Endothelial cell of umbilical vein (primary cell): ENCODE measurements at regions not wholly inside any gene's neighbourhood (a gene's known extent, or its start where the extent isn't known, plus 50 kb on each side); places are given as distances from the start of the nearest gene placed in this dataset.

Experiments used
- BruUV-seq: library from RNA; stranded (reverse); fragments of 400-500 nt; replicated peaks from 2 replicates; lab custom pipeline; 2021; lab: Mats Ljungman, UMichigan
- CTCF ChIA-PET: fragments of 300-600, 350-600 bp; sonication (Branson Sonifier 250); formaldehyde crosslinking; loops from one replicate; lab custom pipeline; 2021; ENCODE audit warnings: antibody characterized with exemption, inconsistent platforms; lab: Charles Lee
- POLR2A ChIA-PET: fragments of 300-600, 350-600 bp; sonication (Branson Sonifier 250); formaldehyde crosslinking; loops from one replicate; lab custom pipeline; 2021; ENCODE audit warnings: antibody characterized with exemption, inconsistent platforms; lab: Charles Lee
- DNase-seq: peaks from one replicate; pipeline ENCODE4 v3.0.0-alpha.2; 2011; ENCODE audit warnings: low read depth, low spot score
- FAIRE-seq: peaks from 2 replicates; lab custom pipeline; 2011; peaks lifted over from hg19 to GRCh38; lab: Jason Lieb, UNC
- H2AFZ ChIP-seq: 2 replicates; pipeline ENCODE4 v1.6.0; 2012; ENCODE audit warnings: low read depth, low read length, control low read depth, inconsistent platforms
- H3K27ac ChIP-seq: 2 replicates; pipeline ENCODE4 v1.5.1; 2011; ENCODE audit warnings: low read depth, mild to moderate bottlenecking, control low read depth, low read length, moderate library complexity; ENCODE audit not compliant: insufficient read depth
- H3K27me3 ChIP-seq, 2 experiments: 2 replicates each; pipeline versions ENCODE4 v1.6.0 to v1.6.1; 2011; ENCODE audit warnings: low read length in 2 of 2, mixed read lengths in 1 of 2; ENCODE audit not compliant: control insufficient read depth in 2 of 2, insufficient read depth in 2 of 2
- H3K36me3 ChIP-seq, 2 experiments: 2 replicates in 1 of 2; 3 replicates in 1 of 2; pipeline ENCODE4 v1.5.1; 2011; ENCODE audit warnings: low read length in 2 of 2, mild to moderate bottlenecking in 1 of 2, moderate library complexity in 1 of 2; ENCODE audit not compliant: control insufficient read depth in 2 of 2, insufficient read depth in 2 of 2; ENCODE audit errors: extremely low read depth in 1 of 2
- H3K4me1 ChIP-seq: 3 replicates; pipeline ENCODE4 v1.5.1; 2011; ENCODE audit warnings: mild to moderate bottlenecking, low read length; ENCODE audit not compliant: control insufficient read depth, insufficient read depth; ENCODE audit errors: extremely low read depth
- H3K4me2 ChIP-seq: 2 replicates; pipeline ENCODE4 v1.6.1; 2011; ENCODE audit warnings: low read length, control low read depth, mixed read lengths; ENCODE audit not compliant: insufficient read depth
- H3K4me3 ChIP-seq, 3 experiments: fragments of 200-600 bp in 1 of 3; sonication (generic), shearing (Covaris generic) in 1 of 3; replicated peaks in 1 of 3; 2 replicates each; pipeline ENCODE4 v1.5.1; 2011 to 2016; ENCODE audit warnings: control low read depth in 3 of 3, low read length in 3 of 3, mild to moderate bottlenecking in 2 of 3, inconsistent platforms in 1 of 3, low read depth in 1 of 3, moderate library complexity in 1 of 3; ENCODE audit not compliant: insufficient read depth in 1 of 3
- H3K79me2 ChIP-seq: 2 replicates; pipeline ENCODE4 v1.6.0; 2012; ENCODE audit warnings: low read length, inconsistent platforms; ENCODE audit not compliant: control insufficient read depth, insufficient read depth
- H3K9ac ChIP-seq: replicated peaks from 2 replicates; pipeline ENCODE3; 2011; ENCODE audit warnings: low read length, control low read depth; ENCODE audit not compliant: insufficient read depth; ENCODE audit errors: extremely low read depth
- H3K9me1 ChIP-seq: replicated peaks from 3 replicates; pipeline ENCODE4 v1.6.0; 2011; ENCODE audit warnings: mild to moderate bottlenecking, low read length; ENCODE audit not compliant: control insufficient read depth, insufficient read depth; ENCODE audit errors: extremely low read depth
- H3K9me3 ChIP-seq: replicated peaks from 2 replicates; pipeline ENCODE4 v1.5.1; 2012; ENCODE audit warnings: low read length, inconsistent platforms; ENCODE audit not compliant: control insufficient read depth, insufficient read depth
- H4K20me1 ChIP-seq: replicated peaks from 2 replicates; pipeline ENCODE3; 2011; ENCODE audit warnings: mild to moderate bottlenecking, low read length; ENCODE audit not compliant: control insufficient read depth, insufficient read depth; ENCODE audit errors: extremely low read depth
- CTCF ChIP-seq, 2 donors: IDR thresholded peaks; 1 replicate in 1 of 2; 2 replicates in 1 of 2; pipeline ENCODE4 v1.5.1; 2011; ENCODE audit warnings: low read length in 2 of 2, mild to moderate bottlenecking in 2 of 2, moderate library complexity in 2 of 2, control low read depth in 1 of 2, inconsistent platforms in 1 of 2, low read depth in 1 of 2; ENCODE audit not compliant: insufficient read depth in 1 of 2; ENCODE audit errors: extremely low read depth in 1 of 2
- EZH2 ChIP-seq: IDR thresholded peaks from 2 replicates; pipeline ENCODE4 v1.6.1; 2012; ENCODE audit warnings: borderline replicate concordance, low read depth, mild to moderate bottlenecking, moderate library complexity, low read length, inconsistent platforms; ENCODE audit not compliant: severe bottlenecking
- FOS ChIP-seq: IDR thresholded peaks from 2 replicates; pipeline ENCODE4 v1.6.1; 2011; ENCODE audit warnings: mild to moderate bottlenecking, low read length, moderate library complexity, borderline replicate concordance; ENCODE audit not compliant: insufficient read depth
- GATA2 ChIP-seq: IDR thresholded peaks from 2 replicates; pipeline ENCODE4 v1.7.0; 2011; ENCODE audit warnings: low read depth, mild to moderate bottlenecking, moderate library complexity, mixed read lengths, low read length; ENCODE audit not compliant: insufficient read length, insufficient read depth
- JUN ChIP-seq: IDR thresholded peaks from 2 replicates; pipeline ENCODE4 v1.6.1; 2011; ENCODE audit warnings: borderline replicate concordance, low read depth; ENCODE audit not compliant: insufficient read length, insufficient read depth
- MAX ChIP-seq: IDR thresholded peaks from 2 replicates; pipeline ENCODE4 v1.6.1; 2011; ENCODE audit not compliant: insufficient read depth, insufficient read length
- MYC ChIP-seq: IDR thresholded peaks from one replicate; pipeline ENCODE4 v1.6.1; 2011; ENCODE audit warnings: mild to moderate bottlenecking, low read depth, low read length
- POLR2A ChIP-seq: IDR thresholded peaks from 2 replicates; pipeline ENCODE4 v1.6.1; 2012; ENCODE audit warnings: low read depth, mild to moderate bottlenecking, control low read depth, low read length
- POLR2AphosphoS5 ChIP-seq: IDR thresholded peaks from 2 replicates; pipeline ENCODE4 v1.6.1; 2012; ENCODE audit warnings: low read depth, mild to moderate bottlenecking, control low read depth, low read length, moderate library complexity; ENCODE audit not compliant: insufficient read depth
- dilution Hi-C: fragments of 300-500 bp; cut with MboI; formaldehyde crosslinking; loops from one replicate; pipeline ENCODE4 v1.15.0; 2019; ENCODE audit warnings: low sequenced_read_pairs; ENCODE audit not compliant: extremely low pct_ligation_motif_present
- intact Hi-C: fragments of 100-400 bp; cut with micrococcal nuclease; formaldehyde crosslinking; loops from one replicate; pipeline ENCODE4 v1.10.0; 2022

GRCh38 chr2:52933878-52934277 is 833.7 kb upstream of the CHAC2 start:
- no peak for TF ChIP-seq CTCF (IDR thresholded peaks at IDR 0.05; ENCODE audit: extremely low read depth in 1 of 2, insufficient read depth in 1 of 2, low read depth in 1 of 2, low read length in 2 of 2)
- TF ChIP-seq JUN = no peak
- TF ChIP-seq POLR2A = no peak
- no peak for TF ChIP-seq EZH2
- no peak for TF ChIP-seq MYC
- TF ChIP-seq MAX = no peak
- TF ChIP-seq FOS = no peak
- TF ChIP-seq POLR2AphosphoS5 = no peak
- no peak for TF ChIP-seq GATA2
- Histone ChIP-seq H3K9ac (no peak overlapping the region), H3K9me1 (no peaks in the 10 kb centered on the region), H3K36me3 (no peaks in the 10 kb centered on the region), H3K79me2 (no peaks in the 10 kb centered on the region), H3K27me3 (no peaks in the 10 kb centered on the region), H3K27ac (no peak overlapping the region), H3K4me3 (no peak overlapping the region), H4K20me1 (no peaks in the 10 kb centered on the region), H3K4me1 (peaks cover 2% of the 10 kb centered on the region), H3K4me2 (no peak overlapping the region), H3K9me3 (no peaks in the 10 kb centered on the region), H2AFZ (no peak overlapping the region)
- intact Hi-C loops = no loop called here
- no TSS peak for BruUV-seq
- FAIRE-seq (no peak), DNase-seq (no peak)
- ChIA-PET POLR2A (no interaction called here), CTCF (no interaction called here)
- dilution Hi-C loops = no loop called here
